H1 (cell line): ENCODE measurements at regions not wholly inside any gene's neighbourhood (a gene's known extent, or its start where the extent isn't known, plus 50 kb on each side); places are given as distances from the start of the nearest gene placed in this dataset.

ENCODE experiments used
- CTCF ChIA-PET: fragments of 300-600 bp; sonication (Branson Sonifier 250); formaldehyde crosslinking; loops from one replicate; lab custom pipeline; 2021; ENCODE audit not compliant: partially characterized antibody; lab: Charles Lee
- POLR2A ChIA-PET: fragments of 300-600 bp; sonication (Branson Sonifier 250); formaldehyde crosslinking; loops from one replicate; lab custom pipeline; 2021; ENCODE audit warnings: inconsistent platforms; ENCODE audit not compliant: partially characterized antibody; lab: Charles Lee
- DNase-seq, 2 experiments: peaks; one replicate each; pipeline versions ENCODE4 v3.0.0 to v3.0.0-alpha.2; 2010 to 2022; ENCODE audit warnings: low spot score in 2 of 2, low read depth in 1 of 2, mixed read lengths in 1 of 2
- FAIRE-seq: peaks from 2 replicates; lab custom pipeline; 2011; peaks lifted over from hg19 to GRCh38; lab: Jason Lieb, UNC
- H2AFZ ChIP-seq: 2 replicates; pipeline ENCODE4 v1.8.1; 2012; ENCODE audit warnings: low read length, inconsistent platforms
- H2AK5ac ChIP-seq: 2 replicates; pipeline ENCODE4 v1.6.1; 2013; ENCODE audit warnings: low read depth, low read length
- H2BK120ac ChIP-seq: replicated peaks from 2 replicates; pipeline ENCODE3; 2013; ENCODE audit warnings: low read depth, low read length, inconsistent platforms
- H2BK12ac ChIP-seq: 2 replicates; pipeline ENCODE4 v1.6.1; 2013; ENCODE audit warnings: low read depth, low read length
- H2BK15ac ChIP-seq: 2 replicates; pipeline ENCODE4 v1.6.1; 2013; ENCODE audit warnings: low read length
- H2BK20ac ChIP-seq: 2 replicates; pipeline ENCODE4 v1.6.1; 2013; ENCODE audit warnings: low read length
- H2BK5ac ChIP-seq: 2 replicates; pipeline ENCODE4 v1.6.1; 2013; ENCODE audit warnings: low read depth, low read length
- H3K14ac ChIP-seq: 2 replicates; pipeline ENCODE4 v1.6.1; 2013; ENCODE audit warnings: inconsistent platforms; ENCODE audit not compliant: insufficient read length
- H3K18ac ChIP-seq: 2 replicates; pipeline ENCODE4 v1.6.1; 2013; ENCODE audit warnings: low read length; ENCODE audit errors: extremely low read depth
- H3K23ac ChIP-seq: 2 replicates; pipeline ENCODE4 v1.6.1; 2013; ENCODE audit warnings: inconsistent platforms; ENCODE audit not compliant: insufficient read length
- H3K23me2 ChIP-seq: 2 replicates; pipeline ENCODE4 v1.6.1; 2013; ENCODE audit warnings: low read depth, low read length
- H3K27ac ChIP-seq: 2 replicates; pipeline ENCODE4 v1.6.1; 2011; ENCODE audit warnings: low read depth, low read length, inconsistent platforms
- H3K27me3 ChIP-seq, 4 experiments: replicated peaks in 1 of 4; 1 replicate in 1 of 4; 2 replicates in 3 of 4; pipeline versions ENCODE4 v1.6.1 to v1.8.1; 2011 to 2013; ENCODE audit warnings: low read length in 3 of 4, mild to moderate bottlenecking in 3 of 4, inconsistent platforms in 2 of 4, mixed read lengths in 2 of 4, moderate library complexity in 1 of 4; ENCODE audit not compliant: control insufficient read depth in 3 of 4, insufficient read depth in 3 of 4; ENCODE audit errors: extremely low read depth in 1 of 4
- H3K36me3 ChIP-seq, 4 experiments: 2 replicates each; pipeline versions ENCODE4 v1.6.1 to v1.8.1; 2011 to 2013; ENCODE audit warnings: mild to moderate bottlenecking in 4 of 4, low read length in 3 of 4, moderate library complexity in 2 of 4, control low read depth in 1 of 4, inconsistent platforms in 1 of 4; ENCODE audit not compliant: insufficient read depth in 4 of 4, control insufficient read depth in 2 of 4
- H3K4ac ChIP-seq: replicated peaks from 2 replicates; pipeline ENCODE3; 2013; ENCODE audit warnings: low read length, low read depth, mixed read lengths, inconsistent platforms; ENCODE audit not compliant: insufficient read length
- H3K4me1 ChIP-seq, 4 experiments: replicated peaks in 1 of 4; 1 replicate in 1 of 4; 2 replicates in 3 of 4; pipeline versions ENCODE4 v1.6.1 to v1.8.1; 2011 to 2013; ENCODE audit warnings: low read length in 3 of 4, inconsistent platforms in 2 of 4, mixed read lengths in 1 of 4; ENCODE audit not compliant: insufficient read depth in 4 of 4, control insufficient read depth in 3 of 4
- H3K4me2 ChIP-seq, 2 experiments: 2 replicates each; pipeline versions ENCODE4 v1.6.1 to v1.8.1; 2011 to 2013; ENCODE audit warnings: low read depth in 2 of 2, low read length in 2 of 2, control low read depth in 1 of 2, inconsistent platforms in 1 of 2, mild to moderate bottlenecking in 1 of 2; ENCODE audit not compliant: insufficient read depth in 1 of 2
- H3K4me3 ChIP-seq, 4 experiments: fragments of 200-600, 300-600 bp in 1 of 4; sonication (generic), shearing (Covaris generic), sonication (Bioruptor Twin) in 1 of 4; 2 replicates each; pipeline versions ENCODE4 v1.5.1 to v1.8.1; 2011 to 2016; ENCODE audit warnings: low read length in 4 of 4, low read depth in 3 of 4, control low read depth in 2 of 4, inconsistent platforms in 2 of 4, mild to moderate bottlenecking in 2 of 4, mixed read lengths in 1 of 4, moderate library complexity in 1 of 4; ENCODE audit not compliant: insufficient read depth in 2 of 4; ENCODE audit errors: extremely low read depth in 1 of 4
- H3K56ac ChIP-seq: replicated peaks from 2 replicates; pipeline ENCODE3; 2013; ENCODE audit warnings: low read depth, mild to moderate bottlenecking, mixed read lengths, low read length, inconsistent platforms; ENCODE audit not compliant: insufficient read length
- H3K79me1 ChIP-seq: 2 replicates; pipeline ENCODE4 v1.6.1; 2013; ENCODE audit warnings: low read depth, low read length, control low read depth
- H3K79me2 ChIP-seq, 2 experiments: 2 replicates each; pipeline versions ENCODE4 v1.6.1 to v1.8.1; 2012 to 2013; ENCODE audit warnings: low read length in 2 of 2, mild to moderate bottlenecking in 2 of 2, inconsistent platforms in 1 of 2; ENCODE audit not compliant: insufficient read depth in 2 of 2, control insufficient read depth in 1 of 2
- H3K9ac ChIP-seq, 4 experiments: replicated peaks in 1 of 4; 1 replicate in 1 of 4; 2 replicates in 3 of 4; pipeline versions ENCODE4 v1.6.1 to v1.8.1; 2011 to 2013; ENCODE audit warnings: low read depth in 3 of 4, low read length in 3 of 4, control low read depth in 2 of 4, mild to moderate bottlenecking in 2 of 4, moderate library complexity in 2 of 4, inconsistent platforms in 1 of 4; ENCODE audit errors: extremely low read depth in 1 of 4
- H3K9me3 ChIP-seq, 2 experiments: 2 replicates each; pipeline versions ENCODE4 v1.6.1 to v1.8.1; 2012 to 2013; ENCODE audit warnings: mild to moderate bottlenecking in 2 of 2, moderate library complexity in 2 of 2, control low read depth in 1 of 2, inconsistent platforms in 1 of 2, low read depth in 1 of 2, low read length in 1 of 2, mixed read lengths in 1 of 2; ENCODE audit not compliant: insufficient read depth in 2 of 2
- H4K20me1 ChIP-seq, 2 experiments: replicated peaks in 1 of 2; 2 replicates each; pipeline versions ENCODE3 to v1.8.1; 2011 to 2013; ENCODE audit warnings: inconsistent platforms in 2 of 2, low read length in 2 of 2, mild to moderate bottlenecking in 1 of 2; ENCODE audit not compliant: insufficient read depth in 2 of 2, control insufficient read depth in 1 of 2
- H4K5ac ChIP-seq: 2 replicates; pipeline ENCODE4 v1.6.1; 2013; ENCODE audit warnings: low read length, low read depth, mixed read lengths, inconsistent platforms; ENCODE audit not compliant: insufficient read length
- H4K8ac ChIP-seq: 2 replicates; pipeline ENCODE4 v1.8.0; 2013; ENCODE audit warnings: mild to moderate bottlenecking, moderate library complexity, low read length, inconsistent platforms; ENCODE audit not compliant: insufficient read depth; ENCODE audit errors: extremely low read depth
- H4K91ac ChIP-seq: replicated peaks from 2 replicates; pipeline ENCODE3; 2013; ENCODE audit warnings: low read length, mixed read lengths, inconsistent platforms; ENCODE audit not compliant: insufficient read length
- CHD1 ChIP-seq: IDR thresholded peaks from 2 replicates; pipeline ENCODE4 v1.6.1; 2012; ENCODE audit warnings: low read depth, low read length, improper control_type of control experiment
- CREB1 ChIP-seq: IDR thresholded peaks from 2 replicates; pipeline ENCODE4 v1.6.1; 2012; ENCODE audit warnings: inconsistent platforms
- SIN3A ChIP-seq, 2 experiments: IDR thresholded peaks in 1 of 2; conservative IDR thresholded peaks in 1 of 2; 2 replicates each; pipeline ENCODE4 v1.6.1; 2011 to 2012; ENCODE audit warnings: low read length in 2 of 2, improper control_type of control experiment in 1 of 2, low read depth in 1 of 2, mild to moderate bottlenecking in 1 of 2
- TEAD4 ChIP-seq: IDR thresholded peaks from 2 replicates; pipeline ENCODE4 v1.6.1; 2012; ENCODE audit warnings: low read depth, low read length, inconsistent platforms, mixed read lengths
- WGBS, 2 experiments: shearing (Covaris generic) in 1 of 2; methylation state at CpG; one replicate each; pipeline versions ENCODE4 v1.1.6 to v1.1.7; 2013 to 2015; ENCODE audit warnings: low lambda C conversion rate in 2 of 2, mixed read lengths in 2 of 2, inconsistent platforms in 1 of 2, low coverage in 1 of 2, missing lambda C conversion rate in 1 of 2; ENCODE audit not compliant: insufficient replicate concordance in 2 of 2, insufficient coverage in 1 of 2, insufficient read length in 1 of 2; ENCODE audit errors: extremely low coverage in 1 of 2, missing lambda C conversion rate in 1 of 2; 5-methylcytosine and 5-hydroxymethylcytosine counted together

DNA sequence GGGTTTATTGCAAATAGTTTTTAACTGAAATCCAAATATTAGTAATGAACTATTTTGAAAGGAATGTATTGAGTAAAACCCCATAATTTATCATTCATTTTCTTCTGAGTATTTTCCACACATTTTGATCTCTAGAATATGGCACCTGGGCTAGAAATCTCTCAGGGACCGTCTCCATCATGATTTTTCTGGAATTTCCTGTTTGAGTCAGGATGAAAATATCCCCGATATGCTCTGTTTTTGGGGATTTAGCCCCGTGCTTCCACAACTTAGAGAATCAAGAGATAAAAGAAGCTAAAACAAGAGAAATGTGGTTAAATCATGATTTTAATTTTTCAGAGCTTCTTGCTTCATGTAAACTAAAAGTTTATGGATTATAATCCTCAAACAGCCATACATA, 114.2 kb downstream of the SPCS3 start:
- DNase-seq (no peak), FAIRE-seq (no peak)
- H3K4ac ChIP-seq = no peak overlapping the region
- no peak overlapping the region for H4K91ac ChIP-seq
- H2BK20ac ChIP-seq = no peak overlapping the region
- no peak overlapping the region for H3K56ac ChIP-seq
- H2BK5ac ChIP-seq = no peak overlapping the region
- H2BK120ac ChIP-seq = no peak overlapping the region
- H3K36me3 ChIP-seq = no peaks in the 10 kb centered on the region
- POLR2A ChIA-PET = no interaction called here
- no peaks in the 10 kb centered on the region for H3K23me2 ChIP-seq
- no peak overlapping the region for H3K9ac ChIP-seq
- H3K23ac ChIP-seq = no peak overlapping the region
- H2BK15ac ChIP-seq = no peak overlapping the region
- CTCF ChIA-PET = no interaction called here
- no peak overlapping the region for H2AFZ ChIP-seq
- no peak overlapping the region for H2BK12ac ChIP-seq
- 93% methylated on average over 3 of the region's 3 CpGs; no CpG with 5 or more reads in 1 of the 2 experiments for WGBS, 2 experiments
- H3K14ac ChIP-seq = no peak overlapping the region
- no peaks in the 10 kb centered on the region for H3K79me2 ChIP-seq
- H4K5ac ChIP-seq = no peak overlapping the region
- no peak overlapping the region for H3K4me2 ChIP-seq
- H3K4me1 ChIP-seq = no peaks in the 10 kb centered on the region
- no peaks in the 10 kb centered on the region for H3K79me1 ChIP-seq
- H3K4me3 ChIP-seq = no peak overlapping the region
- H3K18ac ChIP-seq = no peak overlapping the region
- H2AK5ac ChIP-seq = no peak overlapping the region
- TF ChIP-seq TEAD4 (no peak), SIN3A (conservative IDR thresholded peaks at IDR 0.05 in 1 of 2, IDR thresholded peaks at IDR 0.05 in 1 of 2; ENCODE audit: low read depth in 1 of 2, low read length in 2 of 2) (no peak), CREB1 (no peak), CHD1 (no peak)
- H4K8ac ChIP-seq = no peak overlapping the region
- no peaks in the 10 kb centered on the region for H3K9me3 ChIP-seq
- H3K27ac ChIP-seq = no peak overlapping the region
- no peaks in the 10 kb centered on the region for H3K27me3 ChIP-seq
- H4K20me1 ChIP-seq = no peaks in the 10 kb centered on the region
